ENCODE measurements at regions not wholly inside any gene's neighbourhood (a gene's known extent, or its start where the extent isn't known, plus 50 kb on each side); places are given as distances from the start of the nearest gene placed in this dataset.

DNA sequence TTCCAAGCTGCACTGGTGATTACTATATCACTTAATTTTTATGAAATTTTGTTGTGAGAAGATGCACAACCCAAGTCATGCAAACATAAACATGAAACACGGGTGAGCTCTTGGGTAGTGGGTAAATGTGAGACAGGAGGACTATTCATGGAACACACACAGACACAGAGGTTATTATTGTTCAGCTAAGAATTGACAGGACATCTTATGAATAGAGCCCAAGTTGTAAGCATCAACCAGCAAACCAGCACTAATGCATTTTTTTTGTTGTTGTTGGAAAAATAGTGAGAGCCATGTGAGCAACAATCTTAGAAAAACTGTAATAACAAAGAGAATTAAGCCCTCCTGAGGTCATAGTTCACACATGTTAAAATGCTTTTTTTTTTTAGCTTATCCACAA, 1179.7 kb downstream of the GATA3 start:
- H3K27ac ChIP-seq (ENCODE audit: low read depth, low read length): no peak overlapping the region
- H3K4me2 ChIP-seq (ENCODE audit: low read length): no peak overlapping the region
- no peaks in the 10 kb centered on the region for H3F3A ChIP-seq (ENCODE audit: control insufficient read depth, insufficient read depth)
- H3K9me3 ChIP-seq (ENCODE audit: control insufficient read depth, insufficient read depth, low read length): no peaks in the 10 kb centered on the region
- H3K27me3 ChIP-seq (ENCODE audit: control insufficient read depth, low read length): no peaks in the 10 kb centered on the region
- no peak for TF ChIP-seq CTCF (IDR thresholded peaks at IDR 0.05; ENCODE audit: low read depth, low read length, poor library complexity, severe bottlenecking)
- no peak for TF ChIP-seq EZH2phosphoT487 (IDR thresholded peaks at IDR 0.05; ENCODE audit: borderline replicate concordance, low read length)
- H4K20me1 ChIP-seq (ENCODE audit: control insufficient read depth, insufficient read depth, low read depth, low read length): no peaks in the 10 kb centered on the region
- no peaks in the 10 kb centered on the region for H3K9me2 ChIP-seq (replicated peaks; ENCODE audit: control insufficient read depth, low read length)
- H3K4me1 ChIP-seq (ENCODE audit: control insufficient read depth, low read length): no peaks in the 10 kb centered on the region
- H3K79me2 ChIP-seq (ENCODE audit: control insufficient read depth, low read length): no peaks in the 10 kb centered on the region
- H3K36me3 ChIP-seq (ENCODE audit: control insufficient read depth, low read length): no peaks in the 10 kb centered on the region
- no peak overlapping the region for H3K4me3 ChIP-seq (ENCODE audit: low read length)

GRCh38 chr10:9238041-9238440, 1183.6 kb downstream of the GATA3 start:
- no peaks in the 10 kb centered on the region for H3F3A ChIP-seq (ENCODE audit: control insufficient read depth, insufficient read depth)
- H3K79me2 ChIP-seq (ENCODE audit: control insufficient read depth, low read length): no peaks in the 10 kb centered on the region
- no peaks in the 10 kb centered on the region for H3K9me2 ChIP-seq (replicated peaks; ENCODE audit: control insufficient read depth, low read length)
- H3K4me1 ChIP-seq (ENCODE audit: control insufficient read depth, low read length): no peaks in the 10 kb centered on the region
- no peaks in the 10 kb centered on the region for H4K20me1 ChIP-seq (ENCODE audit: control insufficient read depth, insufficient read depth, low read depth, low read length)
- no peak overlapping the region for H3K27ac ChIP-seq (ENCODE audit: low read depth, low read length)
- H3K36me3 ChIP-seq (ENCODE audit: control insufficient read depth, low read length): no peaks in the 10 kb centered on the region
- H3K4me2 ChIP-seq (ENCODE audit: low read length): no peak overlapping the region
- TF ChIP-seq EZH2phosphoT487 (IDR thresholded peaks at IDR 0.05; ENCODE audit: borderline replicate concordance, low read length) (no peak), CTCF (IDR thresholded peaks at IDR 0.05; ENCODE audit: low read depth, low read length, poor library complexity, severe bottlenecking) (no peak)
- H3K4me3 ChIP-seq (ENCODE audit: low read length): no peak overlapping the region
- H3K27me3 ChIP-seq (ENCODE audit: control insufficient read depth, low read length): no peaks in the 10 kb centered on the region
- no peaks in the 10 kb centered on the region for H3K9me3 ChIP-seq (ENCODE audit: control insufficient read depth, insufficient read depth, low read length)

GRCh38 chr10:9239298-9239697, 1184.8 kb downstream of the GATA3 start:
- Histone ChIP-seq H3K9me2 (replicated peaks; ENCODE audit: control insufficient read depth, low read length) (no peaks in the 10 kb centered on the region), H3F3A (ENCODE audit: control insufficient read depth, insufficient read depth) (no peaks in the 10 kb centered on the region), H3K9me3 (ENCODE audit: control insufficient read depth, insufficient read depth, low read length) (no peaks in the 10 kb centered on the region), H3K27ac (ENCODE audit: low read depth, low read length) (no peak overlapping the region), H3K36me3 (ENCODE audit: control insufficient read depth, low read length) (no peaks in the 10 kb centered on the region), H3K27me3 (ENCODE audit: control insufficient read depth, low read length) (no peaks in the 10 kb centered on the region), H3K4me3 (ENCODE audit: low read length) (no peak overlapping the region), H4K20me1 (ENCODE audit: control insufficient read depth, insufficient read depth, low read depth, low read length) (no peaks in the 10 kb centered on the region), H3K4me1 (ENCODE audit: control insufficient read depth, low read length) (no peaks in the 10 kb centered on the region), H3K4me2 (ENCODE audit: low read length) (no peak overlapping the region), H3K79me2 (ENCODE audit: control insufficient read depth, low read length) (no peaks in the 10 kb centered on the region)
- TF ChIP-seq EZH2phosphoT487 (IDR thresholded peaks at IDR 0.05; ENCODE audit: borderline replicate concordance, low read length) (no peak), CTCF (IDR thresholded peaks at IDR 0.05; ENCODE audit: low read depth, low read length, poor library complexity, severe bottlenecking) (no peak)

Data from DOHH2 (cell line).